SK-N-DZ (cell line): ENCODE measurements at regions not wholly inside any gene's neighbourhood (a gene's known extent, or its start where the extent isn't known, plus 50 kb on each side); places are given as distances from the start of the nearest gene placed in this dataset.

Experiments used
- DNase-seq: peaks from one replicate; pipeline ENCODE4 v3.0.0-alpha.2; 2015; ENCODE audit warnings: low spot score

DNA sequence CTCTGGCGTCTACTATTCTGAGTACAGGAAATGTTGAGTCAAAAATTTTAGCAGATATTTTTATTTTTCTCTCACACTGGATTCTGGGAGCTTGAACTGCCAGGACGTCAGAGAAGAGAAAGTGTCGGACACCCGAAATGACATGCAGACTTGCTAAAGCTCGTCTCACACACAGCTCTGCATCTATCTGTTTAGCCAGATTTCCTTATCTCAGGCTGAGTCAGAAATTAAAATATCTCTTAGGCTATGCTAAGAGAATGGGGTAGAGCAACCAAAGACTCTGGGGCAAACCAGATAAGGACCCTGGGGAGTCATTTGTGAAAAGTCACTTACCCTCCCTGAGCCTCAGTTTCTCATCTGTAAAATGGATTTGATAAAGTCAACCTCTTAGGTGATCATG is 1124.1 kb downstream of the VRK1 start:
- no peak for DNase-seq

DNA sequence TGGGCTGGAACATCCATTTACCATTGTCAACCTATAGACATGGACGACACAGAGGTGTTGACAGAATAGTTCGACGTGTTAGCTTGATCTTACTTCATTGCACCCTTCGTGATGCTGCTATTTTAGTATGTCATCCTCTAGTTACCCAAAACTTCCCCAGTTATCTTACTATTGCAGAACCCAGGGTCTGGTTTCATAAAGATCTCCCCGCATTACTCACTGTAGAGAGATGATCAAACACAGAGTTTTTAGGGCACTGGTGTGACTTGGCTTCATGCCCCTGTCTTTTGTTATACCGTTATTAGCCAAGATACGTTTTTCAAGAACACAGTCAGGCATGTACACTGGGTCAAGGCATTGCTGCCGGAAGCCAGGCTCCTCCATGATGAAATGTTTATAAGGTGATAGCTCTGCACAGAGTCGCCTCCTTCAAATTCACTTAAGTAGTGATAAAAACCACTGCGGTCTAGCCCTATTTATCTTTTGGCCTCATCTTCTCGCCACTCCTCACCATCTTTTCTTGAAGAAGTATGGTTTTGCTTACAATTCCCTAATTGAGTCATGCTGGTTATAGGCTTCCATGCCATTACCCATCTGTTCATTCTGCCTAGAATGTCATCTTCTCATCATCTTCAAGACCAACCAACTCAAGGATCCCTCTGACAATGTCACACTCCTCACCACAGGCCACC is 1127.9 kb downstream of the VRK1 start:
- DNase-seq, result no peak

DNA sequence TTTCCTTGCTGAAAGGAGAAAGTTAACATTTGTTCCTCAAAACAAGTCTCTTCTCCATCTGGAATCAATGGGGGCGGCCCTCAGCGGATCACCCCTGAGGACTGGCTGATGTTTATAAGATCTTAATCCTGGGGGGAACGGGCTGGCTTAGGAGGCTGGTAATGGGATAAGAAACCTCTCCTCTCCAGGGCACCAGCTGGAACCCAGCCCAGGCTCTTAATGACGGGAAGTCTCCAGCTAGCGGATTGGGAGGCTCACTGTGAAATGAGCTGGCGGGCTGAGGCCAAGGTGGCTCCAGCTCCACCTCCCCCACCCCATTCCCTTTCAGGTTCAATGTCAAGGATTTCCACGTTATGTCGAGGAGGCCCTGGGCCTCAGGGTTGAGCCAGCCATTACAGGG is 1133.0 kb downstream of the VRK1 start:
- DNase-seq, result no peak

DNA sequence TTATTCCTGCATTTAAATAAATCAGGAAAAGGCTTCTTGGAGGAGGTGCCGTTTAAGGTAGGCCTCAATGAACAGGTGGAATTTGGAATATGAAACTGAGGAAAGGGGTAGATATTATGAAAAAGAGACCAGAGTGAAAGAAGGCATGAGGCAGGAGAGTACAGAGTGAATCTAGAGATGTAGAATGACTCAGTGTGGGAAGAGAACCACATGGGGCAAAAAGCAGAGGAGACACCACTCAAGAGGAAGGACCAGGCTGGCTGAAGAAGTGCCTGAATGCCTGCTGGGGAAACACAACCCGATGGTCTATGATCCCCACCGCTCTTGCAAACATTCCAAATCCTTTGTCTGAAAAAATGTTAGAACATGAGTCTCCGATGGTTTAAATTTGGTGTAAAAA is 1134.1 kb downstream of the VRK1 start:
- DNase-seq, result no peak

DNA sequence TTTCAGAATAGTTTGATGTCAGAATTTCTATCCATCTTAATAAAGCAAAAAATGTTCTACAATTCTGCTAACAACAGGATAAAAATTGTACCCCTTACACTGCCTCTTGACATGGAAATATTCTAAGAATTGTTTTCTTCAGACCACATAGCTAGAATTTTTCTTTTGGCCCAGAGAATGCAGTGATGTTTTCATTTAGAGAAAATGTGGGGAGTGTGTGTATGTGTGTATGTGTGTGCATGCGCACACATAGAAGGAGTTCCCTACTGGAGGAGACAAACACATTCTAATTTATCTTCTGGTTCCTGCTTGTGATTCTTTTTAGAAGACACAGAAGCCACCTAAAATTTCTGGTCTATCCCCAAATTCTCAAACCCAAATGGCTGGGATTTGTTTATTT is 1145.7 kb downstream of the VRK1 start:
- no peak for DNase-seq

DNA sequence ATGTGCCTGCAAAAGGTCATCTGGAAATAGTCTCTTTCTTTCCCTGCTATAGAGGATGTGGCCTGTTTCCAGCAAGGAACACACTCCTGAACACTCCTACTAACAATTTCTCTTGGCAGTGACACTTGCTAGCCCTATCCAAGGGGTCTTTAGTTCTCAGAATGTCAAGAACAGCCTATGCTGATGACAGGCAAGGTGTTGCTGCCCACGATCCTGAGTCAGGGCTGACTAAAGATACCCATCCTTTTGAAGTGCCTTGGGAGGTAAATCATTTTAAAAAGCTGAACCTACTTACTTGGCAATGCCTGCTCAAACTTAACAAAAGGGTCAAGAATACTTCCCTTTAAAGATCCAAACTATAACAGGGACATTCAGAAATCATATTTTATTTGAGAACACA is 1146.4 kb downstream of the VRK1 start:
- no peak for DNase-seq

DNA sequence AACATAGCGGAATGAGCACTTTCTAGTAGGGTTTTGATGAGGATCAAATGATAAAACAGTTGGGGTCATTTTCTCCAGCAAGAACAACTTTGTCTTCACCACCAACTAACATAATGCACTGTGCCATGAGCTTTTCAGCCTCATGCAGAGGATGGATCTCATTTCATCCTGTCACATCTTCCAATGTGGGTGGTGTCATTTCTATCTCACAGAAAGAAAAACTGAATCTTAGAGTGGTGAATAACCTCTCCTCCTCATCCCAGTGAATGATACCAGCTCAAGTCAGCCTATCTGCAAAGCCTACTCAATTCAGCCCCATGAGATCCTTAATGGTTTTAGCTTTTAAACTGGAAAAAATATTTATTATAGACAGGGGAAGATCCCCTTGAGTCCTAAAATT is 1147.2 kb downstream of the VRK1 start:
- DNase-seq, result no peak

DNA sequence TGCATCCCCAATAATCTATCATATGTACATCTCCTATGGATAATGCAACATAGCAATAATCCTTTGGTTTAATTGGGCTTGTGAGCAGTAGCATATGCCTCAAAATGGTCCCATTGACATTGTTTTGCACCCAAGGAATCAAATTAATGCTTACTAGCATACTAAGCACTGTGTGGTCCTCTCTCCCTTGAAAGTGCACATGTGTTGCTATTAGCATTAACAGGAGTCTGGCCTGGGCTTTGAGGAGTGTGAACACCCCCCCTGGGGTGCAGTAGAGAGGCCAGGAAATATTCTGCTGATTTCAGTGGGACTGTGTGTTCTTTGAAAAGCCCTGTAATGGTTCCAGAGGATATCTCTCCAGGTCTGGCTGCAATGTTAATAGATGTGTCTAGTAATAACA is 1148.4 kb downstream of the VRK1 start:
- DNase-seq, result no peak

DNA sequence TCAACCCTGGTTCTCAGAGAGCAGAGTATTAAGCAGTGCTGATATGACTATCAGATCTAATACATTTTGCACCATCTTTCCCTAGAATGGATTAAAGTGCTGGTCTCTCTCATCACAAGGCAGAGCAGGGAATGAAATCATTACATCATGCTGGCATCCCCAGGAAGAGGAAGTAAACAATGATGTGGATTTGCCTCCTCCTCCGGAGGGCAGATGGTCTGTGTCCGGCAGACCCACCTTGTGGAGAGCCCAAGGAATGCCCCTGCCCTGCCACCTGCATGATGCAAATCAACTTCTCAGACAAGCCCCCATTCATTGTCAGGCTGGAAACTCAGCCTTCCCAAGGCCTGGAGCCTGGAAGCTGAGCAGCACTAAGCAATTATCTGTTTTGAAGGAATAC is 1149.1 kb downstream of the VRK1 start:
- DNase-seq, result peak; percentile 2

DNA sequence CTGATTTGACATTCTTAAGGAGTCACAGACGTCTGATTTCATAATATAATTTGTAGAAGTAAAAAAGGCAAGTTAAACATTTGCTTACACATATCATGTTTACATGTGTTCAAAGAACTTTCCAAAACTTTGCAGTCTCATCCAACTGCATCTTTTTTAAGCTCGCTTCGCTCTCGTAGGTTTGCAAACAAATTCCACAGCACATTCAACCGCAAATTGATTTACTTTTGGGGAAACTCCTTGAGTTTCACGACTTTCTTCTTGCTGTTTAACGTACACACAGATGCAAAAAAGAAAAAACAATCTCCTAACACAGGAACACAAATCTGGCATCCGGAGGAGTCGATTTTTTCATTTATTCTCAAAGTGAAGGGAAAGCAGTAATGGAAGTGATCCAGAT is 1149.5 kb downstream of the VRK1 start:
- DNase-seq, result no peak

DNA sequence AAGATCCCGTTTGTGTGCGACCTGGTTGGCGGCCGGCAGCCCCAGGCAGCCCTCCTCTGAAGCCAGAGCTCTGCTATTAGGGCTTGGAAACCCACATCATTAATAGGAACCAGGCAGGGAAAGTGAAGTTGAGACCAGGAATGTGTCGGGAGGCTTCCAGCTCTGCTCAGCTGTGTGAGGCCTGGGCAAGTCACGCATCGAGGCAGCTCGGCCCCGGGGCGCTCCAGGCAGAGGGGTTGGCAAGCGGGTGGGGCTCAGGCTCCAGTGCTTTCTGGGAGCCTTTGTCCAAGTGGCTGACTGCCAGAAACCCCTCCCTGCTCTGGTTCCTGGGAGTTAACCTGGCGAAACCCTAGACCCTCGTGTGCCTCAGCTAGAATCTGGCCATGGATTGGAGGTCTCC is 1151.7 kb downstream of the VRK1 start:
- DNase-seq, result no peak

DNA sequence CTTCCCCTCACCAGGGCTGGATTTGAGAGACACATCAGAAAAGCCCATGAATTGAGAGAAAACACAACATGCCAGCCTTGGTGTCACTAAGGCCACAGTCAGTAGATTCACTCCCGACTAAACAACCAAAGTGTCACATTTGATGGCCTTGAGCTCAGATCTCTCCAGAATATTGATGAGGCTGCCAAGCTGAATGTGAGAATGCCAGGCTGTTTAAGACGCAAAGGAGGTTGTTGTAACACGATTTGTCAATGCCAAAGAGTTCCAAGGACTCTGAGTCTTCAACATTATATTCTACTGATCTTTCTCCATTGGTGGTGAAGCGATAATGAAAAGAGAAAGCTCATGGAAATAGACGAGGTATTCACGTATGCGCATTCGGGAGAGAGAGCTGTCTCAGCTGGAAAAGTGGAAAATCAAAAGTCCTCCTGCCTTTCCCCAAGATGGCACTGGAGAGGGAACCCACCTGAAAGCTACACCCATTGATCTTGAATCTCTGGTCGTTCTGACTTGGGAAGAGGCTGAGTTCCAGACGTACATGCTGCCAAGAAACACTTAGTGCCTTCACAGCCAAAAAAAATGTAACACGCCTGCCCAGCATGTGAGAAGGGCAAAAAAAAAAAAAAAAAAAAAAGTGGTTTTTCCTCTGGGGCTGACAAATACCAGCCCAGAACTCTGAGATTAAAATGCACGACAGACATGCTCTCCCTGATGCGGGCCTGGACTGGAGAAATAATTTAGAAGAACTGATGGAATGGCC is 1159.6 kb downstream of the VRK1 start:
- no peak for DNase-seq

DNA sequence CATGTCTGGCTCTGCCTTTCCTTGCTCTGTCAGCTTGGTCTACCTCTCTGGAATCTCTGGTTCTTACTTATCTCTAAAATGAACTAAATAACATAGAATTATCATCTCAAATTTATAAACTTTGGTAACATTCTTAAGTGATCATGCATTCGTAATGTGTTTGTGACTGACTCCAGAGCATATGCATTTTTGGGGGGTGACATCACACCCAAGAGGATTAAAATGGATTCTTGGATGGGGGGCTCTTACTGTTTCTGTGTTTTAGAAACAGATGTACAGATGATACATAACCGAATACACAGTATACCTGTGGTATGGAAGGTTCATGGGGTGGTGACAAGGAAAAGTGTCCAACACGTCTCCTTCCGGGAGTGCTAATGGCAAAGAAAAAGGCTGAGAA is 1162.1 kb downstream of the VRK1 start:
- DNase-seq, result no peak

DNA sequence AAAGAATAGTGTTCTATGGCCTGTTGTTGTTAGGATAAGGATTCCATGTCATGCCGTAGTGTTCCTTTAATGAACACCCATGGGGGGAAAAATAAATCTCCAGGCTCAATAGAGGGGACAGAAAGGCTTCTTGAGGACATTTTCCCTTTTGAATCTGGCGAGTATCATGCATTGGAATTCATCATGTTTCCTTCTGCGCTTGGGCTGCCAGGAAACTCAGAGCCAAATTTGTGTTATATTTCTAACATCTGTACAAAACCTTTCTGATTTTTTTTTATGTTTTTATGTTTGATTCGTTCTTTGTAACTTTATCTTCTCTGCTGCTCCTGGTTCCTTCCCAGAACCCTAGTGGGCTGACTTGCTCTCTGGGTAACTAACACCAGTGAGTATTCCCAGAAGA is 1163.3 kb downstream of the VRK1 start:
- DNase-seq, result no peak

DNA sequence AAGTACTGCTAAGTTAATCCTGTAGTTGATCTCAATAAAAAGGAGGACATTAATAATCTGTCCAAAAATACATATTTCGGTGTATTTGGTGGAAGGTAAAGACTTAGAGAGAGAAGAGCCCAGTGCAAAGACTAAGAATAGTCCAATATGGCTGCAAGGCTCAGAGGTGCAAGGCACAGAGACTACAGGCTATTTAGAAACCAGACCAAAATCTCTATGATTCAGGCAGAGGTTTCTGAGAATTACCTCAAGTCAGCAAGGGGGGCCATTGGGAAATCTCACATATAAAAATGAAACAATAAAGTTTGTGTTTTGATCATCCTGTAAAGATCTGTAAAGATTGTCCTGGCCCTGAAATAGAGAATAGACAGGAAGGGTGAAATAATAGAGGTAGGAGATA is 1173.0 kb downstream of the VRK1 start:
- no peak for DNase-seq

DNA sequence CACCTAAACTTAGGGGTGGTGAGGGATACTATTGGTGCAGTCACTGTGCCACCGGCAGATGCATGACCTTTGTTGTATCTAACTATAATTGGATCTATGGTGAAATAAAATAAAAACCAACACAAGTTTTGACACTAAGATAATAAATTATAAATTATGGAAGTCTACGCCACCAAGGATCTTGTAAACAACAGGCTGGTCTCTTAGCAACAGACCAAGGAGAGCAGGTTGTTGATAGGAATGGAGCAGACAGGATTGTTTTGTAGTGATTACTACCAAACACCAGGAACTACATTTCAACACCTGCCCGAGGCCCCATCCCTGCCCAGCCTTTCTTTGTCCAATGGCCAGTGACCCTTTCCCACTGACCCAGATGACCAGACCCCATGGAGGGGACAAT is 1178.0 kb downstream of the VRK1 start:
- no peak for DNase-seq

DNA sequence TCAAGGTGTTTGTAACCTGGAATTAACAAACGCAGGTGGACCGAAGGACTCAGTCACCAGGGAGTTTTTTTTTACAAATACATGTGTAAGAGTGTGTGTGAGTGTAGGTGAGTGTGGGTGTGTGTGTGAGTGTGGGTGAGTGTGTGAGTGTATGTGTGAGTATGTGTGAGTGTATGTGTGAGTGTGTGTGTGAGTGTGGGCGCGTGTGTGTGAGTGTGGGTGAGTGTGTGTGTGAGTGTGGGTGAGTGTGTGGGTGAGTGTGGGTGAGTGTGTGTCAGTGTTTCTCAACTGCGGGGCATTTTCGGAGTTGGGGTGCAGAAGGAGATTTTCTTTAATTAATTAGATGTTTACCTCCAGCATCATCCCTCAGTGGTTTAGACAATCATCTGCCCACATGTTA is 1178.8 kb downstream of the VRK1 start:
- DNase-seq, result no peak

DNA sequence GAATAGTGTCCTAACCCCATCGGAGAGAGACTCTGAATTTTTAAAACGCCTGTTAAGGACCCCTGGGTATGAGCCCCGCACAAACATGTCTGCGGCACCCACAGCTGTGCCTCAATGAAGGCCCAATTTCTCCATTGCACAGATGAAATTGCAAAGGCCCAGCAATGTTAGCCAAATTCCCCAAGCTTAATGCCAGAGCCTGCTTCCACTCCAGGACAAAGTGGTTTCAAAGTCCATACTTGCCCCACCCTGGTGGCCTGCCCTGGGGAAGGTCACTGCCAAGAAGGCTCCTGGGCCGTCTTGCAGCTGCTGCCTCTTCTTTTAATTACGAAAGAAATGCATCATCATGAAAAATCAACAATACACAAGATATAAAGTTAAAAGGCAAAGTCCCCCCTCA is 1179.7 kb downstream of the VRK1 start:
- DNase-seq, result no peak

DNA sequence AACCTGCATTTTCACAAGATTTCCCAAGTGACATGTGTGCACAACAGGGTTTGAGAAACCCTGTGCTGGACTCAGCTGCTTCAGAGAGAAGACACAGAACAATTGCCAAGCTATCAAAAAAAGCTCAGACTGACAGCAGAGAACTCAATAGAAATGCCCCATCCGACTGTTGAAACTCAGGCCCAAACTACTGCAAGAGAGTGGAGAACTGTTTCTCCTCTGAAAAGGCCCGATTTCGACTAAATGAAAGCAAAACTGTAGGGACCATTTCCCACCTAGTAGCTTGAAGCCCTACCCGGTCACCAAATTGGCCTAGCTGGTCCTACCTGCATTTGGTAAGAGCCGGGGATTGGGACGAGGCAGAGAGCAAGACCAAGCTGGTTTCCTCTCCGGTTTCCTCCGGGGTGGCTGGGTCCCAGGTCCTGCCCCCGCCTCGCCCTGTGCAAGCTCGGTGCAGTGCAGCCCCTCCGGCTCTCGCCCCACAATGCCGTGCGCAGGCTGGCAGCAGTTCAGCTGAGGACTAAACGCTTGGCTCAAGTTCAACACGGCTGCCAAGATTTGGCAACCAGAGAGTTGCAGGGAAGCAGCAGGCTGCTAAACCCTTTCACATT is 1180.6 kb downstream of the VRK1 start:
- DNase-seq, result peak; percentile 12

DNA sequence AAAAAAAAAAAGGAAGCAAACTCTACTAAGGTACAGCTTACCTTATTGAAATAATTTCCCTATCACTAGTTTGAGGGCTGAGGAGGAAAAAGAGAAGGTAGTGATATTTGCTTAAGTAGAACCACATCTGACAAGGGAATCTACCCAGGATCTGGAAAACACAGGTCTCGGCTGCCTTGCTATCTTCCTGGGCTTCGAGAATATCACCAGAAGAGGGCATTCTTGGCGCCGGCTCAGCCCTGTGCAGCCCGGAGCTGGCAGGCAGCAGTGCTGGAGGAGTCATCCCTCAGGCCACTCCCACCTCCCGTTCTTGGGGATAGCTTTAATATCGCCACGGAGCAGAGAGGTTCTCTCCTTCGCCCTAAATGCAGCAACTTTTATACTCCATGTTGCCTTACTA is 1181.2 kb downstream of the VRK1 start:
- peak; percentile 47 for DNase-seq

DNA sequence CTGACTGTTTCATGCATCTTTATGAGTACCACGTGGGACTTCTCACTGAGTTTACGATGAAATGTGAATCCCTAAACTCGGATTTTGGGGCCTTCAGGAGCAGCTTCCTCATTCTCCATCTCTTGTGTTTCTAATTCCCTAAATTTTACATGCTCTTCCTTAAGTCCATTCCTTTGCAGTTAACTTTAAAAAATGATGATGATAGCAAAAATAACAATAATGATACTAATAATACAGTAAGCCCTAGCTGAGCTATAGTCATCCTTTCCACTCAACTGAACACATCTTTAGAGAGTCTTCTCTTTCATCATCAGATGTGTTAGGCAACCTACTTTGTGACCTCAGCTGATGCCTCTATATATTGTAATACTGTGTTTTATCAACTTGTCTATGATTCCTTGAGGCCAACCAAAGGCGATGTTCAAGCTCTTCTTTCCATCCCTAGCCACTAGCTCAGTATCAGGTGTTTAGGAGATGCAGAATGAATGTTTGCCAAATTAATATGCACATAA is 1196.4 kb downstream of the VRK1 start:
- no peak for DNase-seq

DNA sequence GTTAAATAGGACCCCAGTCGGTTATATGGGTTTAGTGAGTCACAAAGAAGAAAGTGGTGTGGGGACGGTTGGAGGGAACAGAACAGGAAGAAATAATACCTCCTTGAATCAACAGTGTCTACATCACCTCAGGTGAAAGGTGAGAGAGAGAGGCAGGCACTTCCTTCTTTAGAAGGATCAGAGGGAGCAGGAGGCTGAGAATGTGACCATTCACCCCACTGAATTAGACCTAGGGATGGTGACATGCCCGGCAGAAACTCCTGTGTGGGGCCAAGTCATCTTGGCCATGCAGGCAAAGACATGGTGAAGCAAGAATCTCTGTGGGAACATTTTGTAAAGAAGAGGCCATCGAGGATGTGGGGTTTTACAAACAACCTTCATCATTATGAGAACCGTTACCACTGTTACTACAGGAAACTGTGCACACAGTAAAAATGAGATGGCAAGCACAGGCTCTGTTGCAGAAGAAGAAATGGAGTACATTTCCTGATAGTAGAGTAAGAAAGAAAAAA is 1196.9 kb downstream of the VRK1 start:
- DNase-seq, result no peak

DNA sequence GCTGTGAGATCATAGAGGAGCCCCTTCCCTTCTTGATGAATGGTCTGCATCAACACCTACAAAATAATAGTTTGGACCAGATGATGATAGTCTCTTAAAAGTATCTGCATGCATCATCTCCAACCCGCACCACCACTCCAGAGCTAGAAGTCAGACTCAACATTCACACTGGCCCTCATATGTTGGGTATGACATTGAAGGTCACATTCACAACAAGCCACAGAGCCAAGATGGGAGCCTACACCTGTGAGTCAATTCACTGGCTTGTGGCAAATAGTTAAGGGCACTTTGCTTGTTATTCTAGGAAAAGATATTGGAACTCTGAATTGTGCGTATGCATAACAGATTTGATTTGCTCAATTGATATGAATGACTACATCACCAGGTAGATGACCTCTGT is 1197.9 kb downstream of the VRK1 start:
- no peak for DNase-seq
